ENCODE measurements at regions not wholly inside any gene's neighbourhood (a gene's known extent, or its start where the extent isn't known, plus 50 kb on each side); places are given as distances from the start of the nearest gene placed in this dataset.
"Not testable (repeated sequence)": the region's sequence is repeated elsewhere in the genome, so short reads cannot be mapped to it uniquely, and the experiment has no call there.

DNA sequence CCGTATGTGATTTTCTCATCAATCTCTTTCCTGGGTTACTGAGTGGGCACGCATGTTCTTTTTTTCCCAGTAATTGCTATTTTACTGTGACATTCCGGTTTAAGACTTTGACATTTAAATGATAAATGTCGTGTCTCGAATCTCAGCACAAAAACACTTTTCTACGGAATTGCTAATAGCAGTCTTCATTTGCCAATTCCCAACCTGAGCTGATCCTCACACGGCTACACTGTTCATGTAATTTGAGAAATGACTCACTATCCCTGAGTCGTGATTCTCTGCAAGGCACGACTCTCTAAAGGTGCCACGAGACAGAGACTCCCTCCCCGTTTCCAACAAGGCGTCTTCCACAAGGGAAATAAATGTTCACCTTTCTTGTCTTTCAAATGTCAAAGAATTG is 88.7 kb upstream of the USP29 start:
- no peaks in the 10 kb centered on the region for H3K27me3 Mint-ChIP-seq (ENCODE audit: insufficient read depth)
- peaks cover 57% of the 10 kb centered on the region for H3K9me3 Mint-ChIP-seq
- no peak overlapping the region for H3K27ac Mint-ChIP-seq
- H3K4me3 Mint-ChIP-seq: no peak overlapping the region
- no peaks in the 10 kb centered on the region for H3K4me1 Mint-ChIP-seq (ENCODE audit: low read depth)
- intact Hi-C loops (cut with micrococcal nuclease): no loop called here
- no peak for DNase-seq (ENCODE audit: low spot score)
- H3K36me3 Mint-ChIP-seq (ENCODE audit: low read depth): peaks cover 2% of the 10 kb centered on the region

DNA sequence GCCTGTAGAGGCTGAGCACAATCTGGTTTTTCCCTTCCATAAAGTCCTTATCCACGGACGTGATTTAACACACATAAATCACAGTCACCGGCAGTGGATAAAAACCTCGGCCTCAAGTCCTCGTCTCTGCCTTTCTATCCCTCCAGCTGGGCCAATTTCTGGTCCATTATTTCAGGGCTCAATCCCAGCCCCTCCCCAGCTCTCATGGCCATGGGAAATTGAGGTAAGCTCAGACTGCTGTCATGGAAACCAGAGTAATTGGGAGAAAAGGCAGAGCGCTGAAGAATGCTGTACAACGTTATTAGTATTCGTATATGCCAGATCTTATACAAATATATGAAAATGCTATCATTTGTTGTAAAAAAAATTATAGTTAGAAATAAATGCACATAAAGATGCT is 86.2 kb upstream of the USP29 start:
- no peaks in the 10 kb centered on the region for H3K27me3 Mint-ChIP-seq (ENCODE audit: insufficient read depth)
- H3K4me1 Mint-ChIP-seq (ENCODE audit: low read depth): no peaks in the 10 kb centered on the region
- intact Hi-C loops (cut with micrococcal nuclease): no loop called here
- H3K4me3 Mint-ChIP-seq: no peak overlapping the region
- no peak for DNase-seq (ENCODE audit: low spot score)
- no peak overlapping the region for H3K27ac Mint-ChIP-seq
- peaks cover 64% of the 10 kb centered on the region for H3K9me3 Mint-ChIP-seq
- H3K36me3 Mint-ChIP-seq (ENCODE audit: low read depth): no peaks in the 10 kb centered on the region

DNA sequence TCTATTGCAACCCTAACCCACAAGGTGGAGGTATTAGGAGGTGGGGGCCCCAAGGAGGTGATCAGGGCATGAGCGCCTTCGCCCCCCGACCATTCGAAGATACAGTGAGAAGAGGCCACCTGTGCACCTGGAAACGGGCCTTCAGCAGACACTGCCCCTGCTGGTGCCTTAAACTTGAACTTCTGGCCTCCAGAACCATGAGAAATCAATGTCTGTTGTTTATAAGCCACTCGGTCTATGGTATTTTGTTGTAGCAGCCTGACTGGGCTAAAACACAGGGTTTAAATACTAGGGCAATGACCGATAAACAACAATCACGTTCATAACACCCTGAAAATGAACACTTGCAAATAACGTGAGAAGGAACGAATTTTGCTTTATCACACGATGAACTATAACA is 85.2 kb upstream of the USP29 start:
- Mint-ChIP-seq H3K9me3 (peaks cover 66% of the 10 kb centered on the region), H3K27me3 (ENCODE audit: insufficient read depth) (no peaks in the 10 kb centered on the region), H3K27ac (no peak overlapping the region), H3K4me3 (no peak overlapping the region), H3K36me3 (ENCODE audit: low read depth) (no peaks in the 10 kb centered on the region), H3K4me1 (ENCODE audit: low read depth) (no peaks in the 10 kb centered on the region)
- intact Hi-C loops (cut with micrococcal nuclease): no loop called here
- no peak for DNase-seq (ENCODE audit: low spot score)

DNA sequence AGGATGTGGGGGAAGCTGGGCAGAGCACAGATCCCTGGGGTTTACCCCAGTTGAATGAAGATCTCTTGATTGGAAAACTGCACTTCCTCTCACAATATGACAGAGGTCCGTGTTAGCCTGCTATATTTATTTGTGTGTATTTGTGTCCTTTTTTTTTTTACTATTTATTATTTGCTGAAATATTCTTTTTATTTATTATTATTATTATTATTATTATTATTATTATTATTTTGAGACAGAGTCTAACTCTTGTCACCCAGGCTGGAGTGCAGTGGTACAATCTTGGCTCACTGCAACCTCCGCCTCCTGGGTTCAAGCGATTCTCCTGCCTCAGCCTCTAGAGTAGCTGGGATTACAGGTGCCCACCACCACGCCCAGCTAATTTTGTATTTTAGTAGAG is 84.0 kb upstream of the USP29 start:
- intact Hi-C loops (cut with micrococcal nuclease); H3K27me3 Mint-ChIP-seq (ENCODE audit: insufficient read depth); H3K36me3 Mint-ChIP-seq (ENCODE audit: low read depth); H3K4me3 Mint-ChIP-seq; H3K4me1 Mint-ChIP-seq (ENCODE audit: low read depth); DNase-seq (ENCODE audit: low spot score); H3K27ac Mint-ChIP-seq: not testable (repeated sequence)
- H3K9me3 Mint-ChIP-seq: peaks cover 73% of the 10 kb centered on the region

DNA sequence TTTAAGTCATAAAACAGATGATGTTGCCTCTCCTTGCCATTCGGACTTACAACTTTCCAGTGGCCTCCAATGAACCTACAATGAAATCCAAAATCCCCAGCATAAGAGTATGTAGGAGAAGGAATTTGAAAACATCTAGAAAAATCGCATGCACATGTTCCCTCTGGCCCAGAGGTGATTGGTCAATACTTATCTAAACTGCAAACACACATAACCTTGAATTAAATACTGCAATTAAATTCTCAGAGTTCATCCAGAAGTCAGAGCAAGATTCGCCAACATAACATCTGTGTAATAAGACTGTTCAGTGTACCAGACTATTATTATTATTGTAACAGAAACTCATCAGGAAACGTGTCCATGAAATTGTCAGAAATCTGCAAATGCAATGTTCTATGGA is 82.2 kb upstream of the USP29 start:
- H3K36me3 Mint-ChIP-seq (ENCODE audit: low read depth): no peaks in the 10 kb centered on the region
- H3K27ac Mint-ChIP-seq: no peak overlapping the region
- no peak for DNase-seq (ENCODE audit: low spot score)
- peaks cover 72% of the 10 kb centered on the region for H3K9me3 Mint-ChIP-seq
- H3K4me1 Mint-ChIP-seq (ENCODE audit: low read depth): no peaks in the 10 kb centered on the region
- intact Hi-C loops (cut with micrococcal nuclease): no loop called here
- no peaks in the 10 kb centered on the region for H3K27me3 Mint-ChIP-seq (ENCODE audit: insufficient read depth)
- H3K4me3 Mint-ChIP-seq: no peak overlapping the region

DNA sequence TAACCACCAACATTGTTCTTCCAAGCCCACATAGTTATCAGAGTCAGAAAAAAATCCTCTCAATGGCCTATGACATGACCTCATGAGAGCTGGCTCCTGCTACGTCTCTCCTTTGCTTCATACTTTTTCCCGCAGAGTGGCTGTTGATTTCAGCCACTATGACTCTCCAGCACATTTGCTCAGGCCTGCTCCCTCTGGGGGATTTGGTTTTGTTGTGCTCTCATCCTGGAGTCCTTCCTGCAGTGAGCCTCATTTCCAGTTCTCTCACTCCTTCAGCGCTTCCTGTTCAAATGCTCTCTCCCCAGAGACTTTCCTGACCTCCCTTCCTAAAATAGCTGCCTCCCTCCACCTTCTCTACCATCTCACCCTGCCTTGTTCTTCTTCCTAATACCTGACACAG is 72.0 kb upstream of the USP29 start:
- Mint-ChIP-seq H3K27me3 (ENCODE audit: insufficient read depth) (no peaks in the 10 kb centered on the region), H3K4me3 (no peak overlapping the region), H3K9me3 (peaks cover 53% of the 10 kb centered on the region), H3K27ac (no peak overlapping the region), H3K4me1 (ENCODE audit: low read depth) (no peaks in the 10 kb centered on the region), H3K36me3 (ENCODE audit: low read depth) (no peaks in the 10 kb centered on the region)
- intact Hi-C loops (cut with micrococcal nuclease): no loop called here
- no peak for DNase-seq (ENCODE audit: low spot score)

DNA sequence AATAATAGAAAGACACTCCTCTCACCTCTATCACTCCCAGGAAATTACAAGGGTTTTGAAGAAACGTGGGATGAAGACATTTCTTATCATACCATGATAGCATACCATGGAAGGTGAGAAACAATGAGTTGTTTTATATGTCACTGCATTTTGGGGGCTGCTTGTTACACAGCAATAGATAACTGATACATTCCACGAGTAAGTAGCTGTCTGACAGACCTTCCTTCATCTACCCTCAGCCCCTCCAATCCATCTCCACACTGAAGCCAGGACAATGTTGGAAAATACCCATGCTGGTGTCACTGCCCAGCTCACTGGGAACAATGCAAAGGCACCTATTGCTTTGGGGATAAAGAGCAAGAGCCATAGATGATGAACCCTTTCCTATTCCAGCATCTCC is 68.9 kb upstream of the USP29 start:
- Mint-ChIP-seq H3K27me3 (ENCODE audit: insufficient read depth) (no peaks in the 10 kb centered on the region), H3K36me3 (ENCODE audit: low read depth) (no peaks in the 10 kb centered on the region), H3K9me3 (peaks cover 75% of the 10 kb centered on the region), H3K4me1 (ENCODE audit: low read depth) (no peaks in the 10 kb centered on the region), H3K27ac (no peak overlapping the region), H3K4me3 (no peak overlapping the region)
- intact Hi-C loops (cut with micrococcal nuclease): no loop called here
- DNase-seq (ENCODE audit: low spot score): no peak

DNA sequence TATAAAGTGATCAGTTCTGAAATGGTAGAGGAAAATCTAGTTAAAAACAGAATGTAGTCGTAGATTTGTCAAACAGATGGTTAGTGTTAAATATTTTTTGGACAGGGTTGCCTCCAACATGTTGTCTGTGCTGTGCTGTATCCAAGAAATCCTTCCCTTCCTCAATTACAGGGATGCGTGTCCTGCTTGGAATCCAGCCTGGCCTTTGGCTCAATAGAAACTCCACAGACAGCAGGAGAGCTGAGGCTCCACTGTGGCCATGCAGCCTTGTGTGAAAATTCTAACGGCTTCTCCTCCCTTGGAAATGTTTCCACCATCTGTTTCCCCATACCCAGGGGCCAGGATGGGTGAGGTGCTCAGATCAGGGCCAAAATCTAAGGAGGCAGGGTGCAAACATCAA is 67.7 kb upstream of the USP29 start:
- DNase-seq (ENCODE audit: low spot score): no peak
- Mint-ChIP-seq H3K36me3 (ENCODE audit: low read depth) (no peaks in the 10 kb centered on the region), H3K27me3 (ENCODE audit: insufficient read depth) (no peaks in the 10 kb centered on the region), H3K9me3 (peaks cover 71% of the 10 kb centered on the region), H3K27ac (no peak overlapping the region), H3K4me1 (ENCODE audit: low read depth) (no peaks in the 10 kb centered on the region), H3K4me3 (no peak overlapping the region)
- intact Hi-C loops (cut with micrococcal nuclease): no loop called here

DNA sequence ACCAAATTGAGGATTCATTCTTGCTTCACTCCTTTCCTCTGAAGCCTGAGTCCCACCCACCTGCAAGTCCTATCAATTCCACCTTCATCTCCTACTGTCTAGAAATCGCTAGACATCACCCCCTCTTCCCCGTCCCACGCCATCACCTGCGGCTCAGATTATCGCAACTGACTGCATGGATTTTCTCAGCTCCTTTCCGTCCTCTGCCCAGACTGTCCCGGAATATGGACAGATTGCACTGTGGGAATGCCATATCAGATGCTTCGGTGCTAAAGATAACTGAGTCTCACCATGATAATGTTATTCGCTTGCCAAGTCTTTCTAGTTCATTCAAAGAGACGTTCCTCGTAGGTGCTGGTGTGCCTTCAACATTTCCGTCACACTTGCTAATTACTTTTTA is 66.4 kb upstream of the USP29 start:
- H3K4me1 Mint-ChIP-seq (ENCODE audit: low read depth): no peaks in the 10 kb centered on the region
- H3K27me3 Mint-ChIP-seq (ENCODE audit: insufficient read depth): no peaks in the 10 kb centered on the region
- no peaks in the 10 kb centered on the region for H3K36me3 Mint-ChIP-seq (ENCODE audit: low read depth)
- H3K4me3 Mint-ChIP-seq: no peak overlapping the region
- no peak for DNase-seq (ENCODE audit: low spot score)
- intact Hi-C loops (cut with micrococcal nuclease): no loop called here
- no peak overlapping the region for H3K27ac Mint-ChIP-seq
- H3K9me3 Mint-ChIP-seq: peaks cover 71% of the 10 kb centered on the region

DNA sequence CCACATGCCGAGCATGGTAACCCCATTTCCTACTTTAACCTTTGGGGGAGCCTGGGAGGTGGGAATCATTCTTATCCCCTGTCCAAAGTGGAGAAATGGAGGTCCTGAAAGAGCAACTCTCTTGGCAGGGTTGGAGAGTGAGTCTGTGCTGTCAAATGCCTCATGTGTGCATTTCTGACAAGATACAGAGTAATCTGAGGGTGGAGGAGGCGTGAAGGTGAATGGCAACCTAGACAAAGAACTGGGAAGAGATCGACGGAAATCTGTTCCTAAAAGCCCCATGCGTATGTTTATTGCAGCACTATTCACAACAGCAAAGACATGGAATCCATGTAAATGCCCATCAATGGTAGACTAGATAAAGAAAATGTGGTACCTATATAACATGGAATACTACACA is 63.8 kb upstream of the USP29 start:
- no peak for DNase-seq (ENCODE audit: low spot score)
- intact Hi-C loops (cut with micrococcal nuclease): no loop called here
- Mint-ChIP-seq H3K27me3 (ENCODE audit: insufficient read depth) (no peaks in the 10 kb centered on the region), H3K4me3 (no peak overlapping the region), H3K27ac (no peak overlapping the region), H3K4me1 (ENCODE audit: low read depth) (no peaks in the 10 kb centered on the region), H3K36me3 (ENCODE audit: low read depth) (no peaks in the 10 kb centered on the region), H3K9me3 (peaks cover 64% of the 10 kb centered on the region)

DNA sequence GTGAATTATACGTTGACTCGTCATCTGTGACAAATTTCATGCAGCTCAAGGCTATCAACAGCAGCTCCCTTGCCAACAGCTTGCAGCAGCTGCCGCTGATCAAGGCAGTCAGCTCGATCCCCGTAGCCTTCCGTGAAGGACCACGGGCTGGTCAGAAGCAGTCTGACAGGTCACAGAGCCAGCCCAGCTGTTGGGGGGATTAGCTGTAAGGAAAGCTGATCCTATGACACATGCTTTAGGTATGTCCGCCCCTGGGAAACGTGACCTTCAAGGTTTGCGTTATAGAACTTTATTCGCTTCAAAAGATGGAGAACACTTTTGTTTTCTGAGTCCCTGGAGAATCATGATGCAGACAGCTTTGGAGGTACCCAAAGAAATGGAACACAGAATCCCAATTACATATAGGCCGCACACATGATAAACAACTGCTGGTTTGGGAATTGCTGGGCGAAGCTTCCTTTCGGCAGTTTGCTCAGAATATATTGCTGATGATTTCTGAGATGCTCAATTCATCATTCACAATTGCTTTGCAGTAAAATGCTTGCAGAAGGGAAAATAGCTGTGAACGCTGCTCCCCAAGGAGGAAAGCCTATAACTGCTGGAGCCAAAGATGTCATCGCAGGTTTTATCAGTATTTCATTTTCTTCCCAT is 62.6 kb upstream of the USP29 start:
- peaks cover 64% of the 10 kb centered on the region for H3K9me3 Mint-ChIP-seq
- no peaks in the 10 kb centered on the region for H3K36me3 Mint-ChIP-seq (ENCODE audit: low read depth)
- no peak overlapping the region for H3K4me3 Mint-ChIP-seq
- DNase-seq (ENCODE audit: low spot score): no peak
- H3K27ac Mint-ChIP-seq: no peak overlapping the region
- no peaks in the 10 kb centered on the region for H3K27me3 Mint-ChIP-seq (ENCODE audit: insufficient read depth)
- H3K4me1 Mint-ChIP-seq (ENCODE audit: low read depth): no peaks in the 10 kb centered on the region
- intact Hi-C loops (cut with micrococcal nuclease): no loop called here

DNA sequence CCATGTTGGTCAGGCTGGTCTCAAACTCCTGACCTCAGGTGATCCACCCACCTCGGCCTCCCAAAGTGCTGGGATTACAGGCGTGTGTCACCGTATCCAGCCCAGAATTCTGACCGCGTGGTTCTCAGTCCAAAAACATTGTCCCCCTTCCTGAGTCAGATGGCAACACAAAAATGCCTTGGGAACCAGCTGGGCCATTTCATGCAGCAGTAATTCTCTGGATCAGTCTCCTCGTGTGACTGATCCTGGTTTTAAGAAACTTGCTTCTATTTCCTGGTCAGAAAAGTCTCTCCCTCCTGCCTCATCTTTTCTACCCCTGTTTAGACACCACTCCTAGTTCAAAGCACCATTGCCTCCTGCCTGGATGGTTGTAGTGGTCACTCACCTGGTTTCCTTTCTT is 60.9 kb upstream of the USP29 start:
- H3K36me3 Mint-ChIP-seq (ENCODE audit: low read depth): no peaks in the 10 kb centered on the region
- no peak overlapping the region for H3K4me3 Mint-ChIP-seq
- intact Hi-C loops (cut with micrococcal nuclease): no loop called here
- DNase-seq (ENCODE audit: low spot score): no peak
- H3K27me3 Mint-ChIP-seq (ENCODE audit: insufficient read depth): no peaks in the 10 kb centered on the region
- H3K4me1 Mint-ChIP-seq (ENCODE audit: low read depth): no peaks in the 10 kb centered on the region
- H3K9me3 Mint-ChIP-seq: peaks cover 67% of the 10 kb centered on the region
- H3K27ac Mint-ChIP-seq: no peak overlapping the region

DNA sequence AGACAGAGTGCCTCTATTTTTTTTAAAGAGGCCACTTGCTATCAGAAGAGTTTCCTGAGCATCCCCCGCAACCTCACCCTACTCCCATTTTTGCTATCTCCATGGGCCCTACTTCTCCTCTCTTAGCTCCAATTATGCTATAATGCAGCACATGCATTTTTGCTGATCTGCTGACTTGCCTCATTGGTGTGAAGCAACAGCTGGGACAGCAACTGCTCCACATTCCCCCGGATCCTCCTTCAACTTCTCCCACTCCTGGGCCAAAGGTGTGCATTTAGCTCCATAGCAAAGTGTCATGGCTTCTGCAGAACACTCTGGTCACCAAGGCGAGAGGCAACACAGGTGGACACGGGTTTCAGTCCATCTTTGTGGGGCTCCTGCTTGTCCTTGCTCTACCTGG is 56.7 kb upstream of the USP29 start:
- H3K9me3 Mint-ChIP-seq: peaks cover 58% of the 10 kb centered on the region
- H3K27me3 Mint-ChIP-seq (ENCODE audit: insufficient read depth): no peaks in the 10 kb centered on the region
- H3K36me3 Mint-ChIP-seq (ENCODE audit: low read depth): no peaks in the 10 kb centered on the region
- H3K4me1 Mint-ChIP-seq (ENCODE audit: low read depth): no peaks in the 10 kb centered on the region
- no peak for DNase-seq (ENCODE audit: low spot score)
- intact Hi-C loops (cut with micrococcal nuclease): no loop called here
- H3K4me3 Mint-ChIP-seq: no peak overlapping the region
- H3K27ac Mint-ChIP-seq: no peak overlapping the region

DNA sequence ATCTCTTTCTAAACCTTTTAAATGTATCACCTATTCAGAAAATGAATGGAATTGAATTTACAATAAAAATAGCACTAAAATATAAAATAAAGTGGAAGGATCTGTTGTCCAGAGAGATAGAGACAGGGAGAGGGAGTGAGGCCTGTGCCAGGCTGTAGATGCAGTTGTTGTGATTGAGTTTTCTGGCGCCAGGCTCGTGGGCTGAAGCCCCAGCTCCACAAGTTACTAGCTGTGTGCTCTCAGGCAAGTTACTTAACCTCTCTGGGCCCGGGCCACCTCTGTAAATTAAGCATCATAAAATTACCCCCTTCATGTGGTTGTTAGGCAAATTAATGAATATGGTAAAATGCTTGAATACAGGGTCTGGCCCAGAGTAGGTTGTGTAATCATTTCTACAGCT is 52.3 kb upstream of the USP29 start:
- no peak overlapping the region for H3K27ac Mint-ChIP-seq
- H3K27me3 Mint-ChIP-seq (ENCODE audit: insufficient read depth): no peaks in the 10 kb centered on the region
- H3K9me3 Mint-ChIP-seq: peaks cover 61% of the 10 kb centered on the region
- no peaks in the 10 kb centered on the region for H3K36me3 Mint-ChIP-seq (ENCODE audit: low read depth)
- no peak for DNase-seq (ENCODE audit: low spot score)
- no peak overlapping the region for H3K4me3 Mint-ChIP-seq
- no peaks in the 10 kb centered on the region for H3K4me1 Mint-ChIP-seq (ENCODE audit: low read depth)
- intact Hi-C loops (cut with micrococcal nuclease): no loop called here

All from activated T-helper 1 cell treated with anti-CD3 and anti-CD28 coated beads, Interleukin-12 subunit alpha, Interleukin-12 subunit beta, Interleukin-2, Interleukin-4 antibody, amounts not matched to agents 30 ng/mL and 10 ng/mL and 1 ng/mL, durations not matched to agents 14 hours and 24 hours and 36 hours (primary cell).